ENCODE measurements at regions not wholly inside any gene's neighbourhood (a gene's known extent, or its start where the extent isn't known, plus 50 kb on each side); places are given as distances from the start of the nearest gene placed in this dataset.

GRCh38 chr1:177627148-177627910, 342.5 kb downstream of the SEC16B start:
- H2BK5ac ChIP-seq (ENCODE audit: low read length) = no peak overlapping the region
- H3K23ac ChIP-seq (ENCODE audit: low read depth, low read length, poor library complexity) = no peak overlapping the region
- H4K8ac ChIP-seq (ENCODE audit: low read depth, low read length) = no peak overlapping the region
- no CpG with 5 or more reads among the region's 4 CpGs for WGBS, 2 donors (ENCODE audit: extremely low coverage in 2 of 2, insufficient read length in 2 of 2, insufficient replicate concordance in 1 of 2)
- H3K18ac ChIP-seq (ENCODE audit: low read length) = no peak overlapping the region
- no peak overlapping the region for H3K4ac ChIP-seq (ENCODE audit: low read length)
- H3K27me3 ChIP-seq (ENCODE audit: control insufficient read depth in 3 of 3, insufficient read depth in 3 of 3, low read depth in 1 of 3, low read length in 3 of 3) = no peaks in the 10 kb centered on the region
- no peak overlapping the region for H2BK15ac ChIP-seq (ENCODE audit: low read length)
- H3K14ac ChIP-seq (ENCODE audit: low read length) = no peak overlapping the region
- no peak overlapping the region for H3K9ac ChIP-seq (ENCODE audit: low read depth, low read length, poor library complexity)
- no peak overlapping the region for H2BK12ac ChIP-seq (ENCODE audit: low read length)
- no peak for DNase-seq (ENCODE audit: low spot score)
- H3K36me3 ChIP-seq (replicated peaks in 1 of 2; ENCODE audit: control insufficient read depth in 2 of 2, insufficient read depth in 2 of 2, low read length in 2 of 2) = no peaks in the 10 kb centered on the region
- no peaks in the 10 kb centered on the region for H3K4me1 ChIP-seq (ENCODE audit: control insufficient read depth in 2 of 2, insufficient read depth in 1 of 2, low read depth in 1 of 2, low read length in 2 of 2)
- H3K79me1 ChIP-seq (ENCODE audit: low read depth, low read length) = no peaks in the 10 kb centered on the region
- H3K27ac ChIP-seq (replicated peaks; ENCODE audit: low read length) = no peak overlapping the region
- H2AFZ ChIP-seq (ENCODE audit: low read length) = no peak overlapping the region
- H4K91ac ChIP-seq (ENCODE audit: low read depth, low read length, poor library complexity) = no peak overlapping the region
- no peak overlapping the region for H2BK120ac ChIP-seq (ENCODE audit: low read depth, low read length)
- no peak overlapping the region for H3K4me2 ChIP-seq (ENCODE audit: insufficient read depth, low read length, poor library complexity, severe bottlenecking)
- H3K9me3 ChIP-seq (replicated peaks in 1 of 2; ENCODE audit: control insufficient read depth in 2 of 2, insufficient read depth in 1 of 2, low read depth in 1 of 2, low read length in 2 of 2) = no peaks in the 10 kb centered on the region
- H3K4me3 ChIP-seq (ENCODE audit: low read length in 2 of 2) = no peak overlapping the region
- H2AK5ac ChIP-seq (ENCODE audit: low read depth, low read length) = no peak overlapping the region

GRCh38 chr1:177620636-177621190, 349.1 kb downstream of the SEC16B start:
- no CpG with 5 or more reads among the region's 4 CpGs for WGBS, 2 donors (ENCODE audit: extremely low coverage in 2 of 2, insufficient read length in 2 of 2, insufficient replicate concordance in 1 of 2)
- Histone ChIP-seq H2BK5ac (ENCODE audit: low read length) (no peak overlapping the region), H3K36me3 (replicated peaks in 1 of 2; ENCODE audit: control insufficient read depth in 2 of 2, insufficient read depth in 2 of 2, low read length in 2 of 2) (no peaks in the 10 kb centered on the region), H4K91ac (ENCODE audit: low read depth, low read length, poor library complexity) (no peak overlapping the region), H2BK12ac (ENCODE audit: low read length) (no peak overlapping the region), H2BK15ac (ENCODE audit: low read length) (no peak overlapping the region), H2BK120ac (ENCODE audit: low read depth, low read length) (no peak overlapping the region), H3K4me2 (ENCODE audit: insufficient read depth, low read length, poor library complexity, severe bottlenecking) (no peak overlapping the region), H3K4me1 (ENCODE audit: control insufficient read depth in 2 of 2, insufficient read depth in 1 of 2, low read depth in 1 of 2, low read length in 2 of 2) (no peaks in the 10 kb centered on the region), H3K4me3 (ENCODE audit: low read length in 2 of 2) (no peak overlapping the region), H3K27me3 (ENCODE audit: control insufficient read depth in 3 of 3, insufficient read depth in 3 of 3, low read depth in 1 of 3, low read length in 3 of 3) (no peaks in the 10 kb centered on the region), H3K4ac (ENCODE audit: low read length) (no peak overlapping the region), H3K79me1 (ENCODE audit: low read depth, low read length) (no peaks in the 10 kb centered on the region), H3K14ac (ENCODE audit: low read length) (no peak overlapping the region), H3K9ac (ENCODE audit: low read depth, low read length, poor library complexity) (no peak overlapping the region), H2AFZ (ENCODE audit: low read length) (no peak overlapping the region), H2AK5ac (ENCODE audit: low read depth, low read length) (no peak overlapping the region), H3K18ac (ENCODE audit: low read length) (no peak overlapping the region), H3K9me3 (replicated peaks in 1 of 2; ENCODE audit: control insufficient read depth in 2 of 2, insufficient read depth in 1 of 2, low read depth in 1 of 2, low read length in 2 of 2) (no peaks in the 10 kb centered on the region), H4K8ac (ENCODE audit: low read depth, low read length) (no peak overlapping the region), H3K27ac (replicated peaks; ENCODE audit: low read length) (no peak overlapping the region), H3K23ac (ENCODE audit: low read depth, low read length, poor library complexity) (no peak overlapping the region)
- no peak for DNase-seq (ENCODE audit: low spot score)

DNA sequence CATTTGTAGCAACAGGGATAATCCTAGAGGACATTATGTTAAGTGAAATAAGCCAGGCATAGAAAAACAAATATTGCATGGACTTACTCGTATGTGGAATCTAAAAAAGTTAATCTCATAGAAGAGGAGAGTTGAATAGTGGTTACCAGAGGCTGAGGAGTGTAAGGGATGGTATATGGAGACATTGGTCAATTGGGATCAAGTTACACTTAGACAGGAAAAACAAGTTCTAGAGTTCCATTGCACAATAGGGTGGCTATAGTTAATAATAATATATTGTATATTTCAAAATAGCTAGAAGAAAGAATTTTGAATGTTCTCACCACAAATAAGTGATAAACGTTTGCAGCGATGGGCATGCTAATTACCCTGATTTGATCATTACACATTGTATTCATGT, 354.6 kb downstream of the SEC16B start:
- H3K4me3 ChIP-seq (ENCODE audit: low read length in 2 of 2) = no peak overlapping the region
- no peak overlapping the region for H3K4ac ChIP-seq (ENCODE audit: low read length)
- H3K9ac ChIP-seq (ENCODE audit: low read depth, low read length, poor library complexity) = no peak overlapping the region
- H2AK5ac ChIP-seq (ENCODE audit: low read depth, low read length) = no peak overlapping the region
- H3K23ac ChIP-seq (ENCODE audit: low read depth, low read length, poor library complexity) = no peak overlapping the region
- no peaks in the 10 kb centered on the region for H3K36me3 ChIP-seq (replicated peaks in 1 of 2; ENCODE audit: control insufficient read depth in 2 of 2, insufficient read depth in 2 of 2, low read length in 2 of 2)
- DNase-seq (ENCODE audit: low spot score) = no peak
- H2BK12ac ChIP-seq (ENCODE audit: low read length) = no peak overlapping the region
- H4K8ac ChIP-seq (ENCODE audit: low read depth, low read length) = no peak overlapping the region
- H3K9me3 ChIP-seq (replicated peaks in 1 of 2; ENCODE audit: control insufficient read depth in 2 of 2, insufficient read depth in 1 of 2, low read depth in 1 of 2, low read length in 2 of 2) = no peaks in the 10 kb centered on the region
- H4K91ac ChIP-seq (ENCODE audit: low read depth, low read length, poor library complexity) = no peak overlapping the region
- H2AFZ ChIP-seq (ENCODE audit: low read length) = no peak overlapping the region
- H3K4me2 ChIP-seq (ENCODE audit: insufficient read depth, low read length, poor library complexity, severe bottlenecking) = no peak overlapping the region
- no peak overlapping the region for H2BK15ac ChIP-seq (ENCODE audit: low read length)
- no peaks in the 10 kb centered on the region for H3K79me1 ChIP-seq (ENCODE audit: low read depth, low read length)
- no peak overlapping the region for H3K14ac ChIP-seq (ENCODE audit: low read length)
- H3K27me3 ChIP-seq (ENCODE audit: control insufficient read depth in 3 of 3, insufficient read depth in 3 of 3, low read depth in 1 of 3, low read length in 3 of 3) = no peaks in the 10 kb centered on the region
- H2BK5ac ChIP-seq (ENCODE audit: low read length) = no peak overlapping the region
- no peak overlapping the region for H3K18ac ChIP-seq (ENCODE audit: low read length)
- H3K27ac ChIP-seq (replicated peaks; ENCODE audit: low read length) = no peak overlapping the region
- WGBS, 2 donors (ENCODE audit: extremely low coverage in 2 of 2, insufficient read length in 2 of 2, insufficient replicate concordance in 1 of 2) = no CpG with 5 or more reads among the region's 3 CpGs
- H2BK120ac ChIP-seq (ENCODE audit: low read depth, low read length) = no peak overlapping the region
- H3K4me1 ChIP-seq (ENCODE audit: control insufficient read depth in 2 of 2, insufficient read depth in 1 of 2, low read depth in 1 of 2, low read length in 2 of 2) = no peaks in the 10 kb centered on the region

DNA sequence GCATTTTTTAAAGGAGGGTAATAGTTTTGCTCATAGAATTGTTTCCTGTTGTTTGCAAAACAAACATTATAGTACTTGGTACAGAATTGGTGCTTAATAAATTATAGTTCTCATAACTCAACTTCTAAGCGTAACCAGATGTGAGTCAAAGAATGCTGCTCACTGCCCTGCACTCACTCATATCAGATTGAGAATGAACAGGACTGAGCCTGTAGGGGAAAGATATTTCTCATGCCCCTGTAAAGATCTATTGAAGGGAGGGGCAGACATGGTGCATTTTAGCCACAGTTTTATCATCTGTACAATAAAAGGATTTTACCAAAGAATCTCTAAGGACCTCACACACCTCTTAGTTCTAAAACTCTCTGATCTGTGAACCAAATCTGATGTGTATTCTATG, 358.5 kb downstream of the SEC16B start:
- H3K23ac ChIP-seq (ENCODE audit: low read depth, low read length, poor library complexity) = no peak overlapping the region
- no peak overlapping the region for H2BK15ac ChIP-seq (ENCODE audit: low read length)
- no peak overlapping the region for H3K9ac ChIP-seq (ENCODE audit: low read depth, low read length, poor library complexity)
- WGBS, 2 donors (ENCODE audit: extremely low coverage in 2 of 2, insufficient read length in 2 of 2, insufficient replicate concordance in 1 of 2) = no CpG with 5 or more reads among the region's 1 CpG
- H2BK120ac ChIP-seq (ENCODE audit: low read depth, low read length) = no peak overlapping the region
- H3K4ac ChIP-seq (ENCODE audit: low read length) = no peak overlapping the region
- no peak overlapping the region for H3K18ac ChIP-seq (ENCODE audit: low read length)
- no peak overlapping the region for H3K4me3 ChIP-seq (ENCODE audit: low read length in 2 of 2)
- H4K8ac ChIP-seq (ENCODE audit: low read depth, low read length) = no peak overlapping the region
- no peaks in the 10 kb centered on the region for H3K9me3 ChIP-seq (replicated peaks in 1 of 2; ENCODE audit: control insufficient read depth in 2 of 2, insufficient read depth in 1 of 2, low read depth in 1 of 2, low read length in 2 of 2)
- no peak overlapping the region for H2BK5ac ChIP-seq (ENCODE audit: low read length)
- H2AFZ ChIP-seq (ENCODE audit: low read length) = no peak overlapping the region
- H3K14ac ChIP-seq (ENCODE audit: low read length) = no peak overlapping the region
- H3K27ac ChIP-seq (replicated peaks; ENCODE audit: low read length) = no peak overlapping the region
- no peak overlapping the region for H4K91ac ChIP-seq (ENCODE audit: low read depth, low read length, poor library complexity)
- H2AK5ac ChIP-seq (ENCODE audit: low read depth, low read length) = no peak overlapping the region
- no peaks in the 10 kb centered on the region for H3K27me3 ChIP-seq (ENCODE audit: control insufficient read depth in 3 of 3, insufficient read depth in 3 of 3, low read depth in 1 of 3, low read length in 3 of 3)
- H3K79me1 ChIP-seq (ENCODE audit: low read depth, low read length) = no peaks in the 10 kb centered on the region
- no peaks in the 10 kb centered on the region for H3K4me1 ChIP-seq (ENCODE audit: control insufficient read depth in 2 of 2, insufficient read depth in 1 of 2, low read depth in 1 of 2, low read length in 2 of 2)
- H3K36me3 ChIP-seq (replicated peaks in 1 of 2; ENCODE audit: control insufficient read depth in 2 of 2, insufficient read depth in 2 of 2, low read length in 2 of 2) = no peaks in the 10 kb centered on the region
- DNase-seq (ENCODE audit: low spot score) = no peak
- H2BK12ac ChIP-seq (ENCODE audit: low read length) = no peak overlapping the region
- no peak overlapping the region for H3K4me2 ChIP-seq (ENCODE audit: insufficient read depth, low read length, poor library complexity, severe bottlenecking)

Measured in neuronal stem cell (in vitro differentiated cells).